H1 (cell line): ENCODE measurements at regions not wholly inside any gene's neighbourhood (a gene's known extent, or its start where the extent isn't known, plus 50 kb on each side); places are given as distances from the start of the nearest gene placed in this dataset.

Source experiments
- CTCF ChIA-PET: fragments of 300-600 bp; sonication (Branson Sonifier 250); formaldehyde crosslinking; loops from one replicate; lab custom pipeline; 2021; ENCODE audit not compliant: partially characterized antibody; lab: Charles Lee
- POLR2A ChIA-PET: fragments of 300-600 bp; sonication (Branson Sonifier 250); formaldehyde crosslinking; loops from one replicate; lab custom pipeline; 2021; ENCODE audit warnings: inconsistent platforms; ENCODE audit not compliant: partially characterized antibody; lab: Charles Lee
- DNase-seq, 2 experiments: peaks; one replicate each; pipeline versions ENCODE4 v3.0.0 to v3.0.0-alpha.2; 2010 to 2022; ENCODE audit warnings: low spot score in 2 of 2, low read depth in 1 of 2, mixed read lengths in 1 of 2
- FAIRE-seq: peaks from 2 replicates; lab custom pipeline; 2011; peaks lifted over from hg19 to GRCh38; lab: Jason Lieb, UNC
- H2AFZ ChIP-seq: 2 replicates; pipeline ENCODE4 v1.8.1; 2012; ENCODE audit warnings: low read length, inconsistent platforms
- H2AK5ac ChIP-seq: 2 replicates; pipeline ENCODE4 v1.6.1; 2013; ENCODE audit warnings: low read depth, low read length
- H2BK120ac ChIP-seq: replicated peaks from 2 replicates; pipeline ENCODE3; 2013; ENCODE audit warnings: low read depth, low read length, inconsistent platforms
- H2BK12ac ChIP-seq: 2 replicates; pipeline ENCODE4 v1.6.1; 2013; ENCODE audit warnings: low read depth, low read length
- H2BK15ac ChIP-seq: 2 replicates; pipeline ENCODE4 v1.6.1; 2013; ENCODE audit warnings: low read length
- H2BK20ac ChIP-seq: 2 replicates; pipeline ENCODE4 v1.6.1; 2013; ENCODE audit warnings: low read length
- H2BK5ac ChIP-seq: 2 replicates; pipeline ENCODE4 v1.6.1; 2013; ENCODE audit warnings: low read depth, low read length
- H3K14ac ChIP-seq: 2 replicates; pipeline ENCODE4 v1.6.1; 2013; ENCODE audit warnings: inconsistent platforms; ENCODE audit not compliant: insufficient read length
- H3K18ac ChIP-seq: 2 replicates; pipeline ENCODE4 v1.6.1; 2013; ENCODE audit warnings: low read length; ENCODE audit errors: extremely low read depth
- H3K23ac ChIP-seq: 2 replicates; pipeline ENCODE4 v1.6.1; 2013; ENCODE audit warnings: inconsistent platforms; ENCODE audit not compliant: insufficient read length
- H3K23me2 ChIP-seq: 2 replicates; pipeline ENCODE4 v1.6.1; 2013; ENCODE audit warnings: low read depth, low read length
- H3K27ac ChIP-seq: 2 replicates; pipeline ENCODE4 v1.6.1; 2011; ENCODE audit warnings: low read depth, low read length, inconsistent platforms
- H3K27me3 ChIP-seq, 4 experiments: replicated peaks in 1 of 4; 1 replicate in 1 of 4; 2 replicates in 3 of 4; pipeline versions ENCODE4 v1.6.1 to v1.8.1; 2011 to 2013; ENCODE audit warnings: low read length in 3 of 4, mild to moderate bottlenecking in 3 of 4, inconsistent platforms in 2 of 4, mixed read lengths in 2 of 4, moderate library complexity in 1 of 4; ENCODE audit not compliant: control insufficient read depth in 3 of 4, insufficient read depth in 3 of 4; ENCODE audit errors: extremely low read depth in 1 of 4
- H3K36me3 ChIP-seq, 4 experiments: 2 replicates each; pipeline versions ENCODE4 v1.6.1 to v1.8.1; 2011 to 2013; ENCODE audit warnings: mild to moderate bottlenecking in 4 of 4, low read length in 3 of 4, moderate library complexity in 2 of 4, control low read depth in 1 of 4, inconsistent platforms in 1 of 4; ENCODE audit not compliant: insufficient read depth in 4 of 4, control insufficient read depth in 2 of 4
- H3K4ac ChIP-seq: replicated peaks from 2 replicates; pipeline ENCODE3; 2013; ENCODE audit warnings: low read length, low read depth, mixed read lengths, inconsistent platforms; ENCODE audit not compliant: insufficient read length
- H3K4me1 ChIP-seq, 4 experiments: replicated peaks in 1 of 4; 1 replicate in 1 of 4; 2 replicates in 3 of 4; pipeline versions ENCODE4 v1.6.1 to v1.8.1; 2011 to 2013; ENCODE audit warnings: low read length in 3 of 4, inconsistent platforms in 2 of 4, mixed read lengths in 1 of 4; ENCODE audit not compliant: insufficient read depth in 4 of 4, control insufficient read depth in 3 of 4
- H3K4me2 ChIP-seq, 2 experiments: 2 replicates each; pipeline versions ENCODE4 v1.6.1 to v1.8.1; 2011 to 2013; ENCODE audit warnings: low read depth in 2 of 2, low read length in 2 of 2, control low read depth in 1 of 2, inconsistent platforms in 1 of 2, mild to moderate bottlenecking in 1 of 2; ENCODE audit not compliant: insufficient read depth in 1 of 2
- H3K4me3 ChIP-seq, 4 experiments: fragments of 200-600, 300-600 bp in 1 of 4; sonication (generic), shearing (Covaris generic), sonication (Bioruptor Twin) in 1 of 4; 2 replicates each; pipeline versions ENCODE4 v1.5.1 to v1.8.1; 2011 to 2016; ENCODE audit warnings: low read length in 4 of 4, low read depth in 3 of 4, control low read depth in 2 of 4, inconsistent platforms in 2 of 4, mild to moderate bottlenecking in 2 of 4, mixed read lengths in 1 of 4, moderate library complexity in 1 of 4; ENCODE audit not compliant: insufficient read depth in 2 of 4; ENCODE audit errors: extremely low read depth in 1 of 4
- H3K56ac ChIP-seq: replicated peaks from 2 replicates; pipeline ENCODE3; 2013; ENCODE audit warnings: low read depth, mild to moderate bottlenecking, mixed read lengths, low read length, inconsistent platforms; ENCODE audit not compliant: insufficient read length
- H3K79me1 ChIP-seq: 2 replicates; pipeline ENCODE4 v1.6.1; 2013; ENCODE audit warnings: low read depth, low read length, control low read depth
- H3K79me2 ChIP-seq, 2 experiments: 2 replicates each; pipeline versions ENCODE4 v1.6.1 to v1.8.1; 2012 to 2013; ENCODE audit warnings: low read length in 2 of 2, mild to moderate bottlenecking in 2 of 2, inconsistent platforms in 1 of 2; ENCODE audit not compliant: insufficient read depth in 2 of 2, control insufficient read depth in 1 of 2
- H3K9ac ChIP-seq, 4 experiments: replicated peaks in 1 of 4; 1 replicate in 1 of 4; 2 replicates in 3 of 4; pipeline versions ENCODE4 v1.6.1 to v1.8.1; 2011 to 2013; ENCODE audit warnings: low read depth in 3 of 4, low read length in 3 of 4, control low read depth in 2 of 4, mild to moderate bottlenecking in 2 of 4, moderate library complexity in 2 of 4, inconsistent platforms in 1 of 4; ENCODE audit errors: extremely low read depth in 1 of 4
- H3K9me3 ChIP-seq, 2 experiments: 2 replicates each; pipeline versions ENCODE4 v1.6.1 to v1.8.1; 2012 to 2013; ENCODE audit warnings: mild to moderate bottlenecking in 2 of 2, moderate library complexity in 2 of 2, control low read depth in 1 of 2, inconsistent platforms in 1 of 2, low read depth in 1 of 2, low read length in 1 of 2, mixed read lengths in 1 of 2; ENCODE audit not compliant: insufficient read depth in 2 of 2
- H4K20me1 ChIP-seq, 2 experiments: replicated peaks in 1 of 2; 2 replicates each; pipeline versions ENCODE3 to v1.8.1; 2011 to 2013; ENCODE audit warnings: inconsistent platforms in 2 of 2, low read length in 2 of 2, mild to moderate bottlenecking in 1 of 2; ENCODE audit not compliant: insufficient read depth in 2 of 2, control insufficient read depth in 1 of 2
- H4K5ac ChIP-seq: 2 replicates; pipeline ENCODE4 v1.6.1; 2013; ENCODE audit warnings: low read length, low read depth, mixed read lengths, inconsistent platforms; ENCODE audit not compliant: insufficient read length
- H4K8ac ChIP-seq: 2 replicates; pipeline ENCODE4 v1.8.0; 2013; ENCODE audit warnings: mild to moderate bottlenecking, moderate library complexity, low read length, inconsistent platforms; ENCODE audit not compliant: insufficient read depth; ENCODE audit errors: extremely low read depth
- H4K91ac ChIP-seq: replicated peaks from 2 replicates; pipeline ENCODE3; 2013; ENCODE audit warnings: low read length, mixed read lengths, inconsistent platforms; ENCODE audit not compliant: insufficient read length
- CHD1 ChIP-seq: IDR thresholded peaks from 2 replicates; pipeline ENCODE4 v1.6.1; 2012; ENCODE audit warnings: low read depth, low read length, improper control_type of control experiment
- PHF8 ChIP-seq: fragments of 200-600 bp; sonication (generic); conservative IDR thresholded peaks from 2 replicates; pipeline ENCODE4 v1.7.1; 2012; ENCODE audit warnings: low read depth, mild to moderate bottlenecking, inconsistent platforms, low read length, moderate library complexity
- RFX5 ChIP-seq: IDR thresholded peaks from 2 replicates; pipeline ENCODE4 v1.6.1; 2011; ENCODE audit warnings: low read depth, low read length, improper control_type of control experiment, borderline replicate concordance
- ZNF274 ChIP-seq: IDR thresholded peaks from 2 replicates; pipeline ENCODE4 v1.7.0; 2012; ENCODE audit warnings: low read length, borderline replicate concordance; ENCODE audit errors: extremely low read depth
- WGBS, 2 experiments: shearing (Covaris generic) in 1 of 2; methylation state at CpG; one replicate each; pipeline versions ENCODE4 v1.1.6 to v1.1.7; 2013 to 2015; ENCODE audit warnings: low lambda C conversion rate in 2 of 2, mixed read lengths in 2 of 2, inconsistent platforms in 1 of 2, low coverage in 1 of 2, missing lambda C conversion rate in 1 of 2; ENCODE audit not compliant: insufficient replicate concordance in 2 of 2, insufficient coverage in 1 of 2, insufficient read length in 1 of 2; ENCODE audit errors: extremely low coverage in 1 of 2, missing lambda C conversion rate in 1 of 2; 5-methylcytosine and 5-hydroxymethylcytosine counted together
- TF ChIP-seq, protein P1 (sequence below): IDR thresholded peaks from 2 replicates; pipeline ENCODE4 v1.6.1; 2011; ENCODE audit warnings: low read length, improper control_type of control experiment
- TF ChIP-seq, protein P2 (sequence below): IDR thresholded peaks from 2 replicates; pipeline ENCODE4 v1.6.1; 2011; ENCODE audit warnings: low read depth, mild to moderate bottlenecking, low read length; ENCODE audit not compliant: insufficient read depth

- FAIRE-seq (no peak), DNase-seq (no peak)
- Histone ChIP-seq H4K20me1 (no peaks in the 10 kb centered on the region), H2BK15ac (no peak overlapping the region), H2BK120ac (no peak overlapping the region), H3K27me3 (no peaks in the 10 kb centered on the region; a peak in 1 of 7 replicates), H3K36me3 (no peaks in the 10 kb centered on the region), H3K18ac (no peak overlapping the region), H3K27ac (no peak overlapping the region), H3K23me2 (no peaks in the 10 kb centered on the region), H3K56ac (no peak overlapping the region), H3K14ac (no peak overlapping the region), H2AK5ac (no peak overlapping the region), H2BK20ac (no peak overlapping the region), H3K9ac (no peak overlapping the region), H3K4ac (no peak overlapping the region), H3K4me2 (no peak overlapping the region), H4K8ac (no peak overlapping the region), H2AFZ (no peak overlapping the region), H3K23ac (no peak overlapping the region), H3K9me3 (no peaks in the 10 kb centered on the region), H3K79me2 (no peaks in the 10 kb centered on the region), H2BK12ac (no peak overlapping the region), H3K4me3 (no peak overlapping the region), H3K79me1 (no peaks in the 10 kb centered on the region), H2BK5ac (no peak overlapping the region), H4K91ac (no peak overlapping the region), H4K5ac (no peak overlapping the region), H3K4me1 (peaks cover 0 to under 1% (median 0%) of the 10 kb centered on the region in 4 experiments; a peak in 1 of 7 replicates)
- 94% methylated on average over 1 of the region's 1 CpG; no CpG with 5 or more reads in 1 of the 2 experiments for WGBS, 2 experiments
- POLR2A ChIA-PET = no interaction called here
- TF ChIP-seq ZNF274 = no peak
- TF ChIP-seq CHD1 = no peak
- no peak for TF ChIP-seq RFX5
- TF ChIP-seq PHF8 = no peak
- TF ChIP-seq, protein P1, sequence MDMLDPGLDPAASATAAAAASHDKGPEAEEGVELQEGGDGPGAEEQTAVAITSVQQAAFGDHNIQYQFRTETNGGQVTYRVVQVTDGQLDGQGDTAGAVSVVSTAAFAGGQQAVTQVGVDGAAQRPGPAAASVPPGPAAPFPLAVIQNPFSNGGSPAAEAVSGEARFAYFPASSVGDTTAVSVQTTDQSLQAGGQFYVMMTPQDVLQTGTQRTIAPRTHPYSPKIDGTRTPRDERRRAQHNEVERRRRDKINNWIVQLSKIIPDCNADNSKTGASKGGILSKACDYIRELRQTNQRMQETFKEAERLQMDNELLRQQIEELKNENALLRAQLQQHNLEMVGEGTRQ = no peak
- TF ChIP-seq, protein P2, sequence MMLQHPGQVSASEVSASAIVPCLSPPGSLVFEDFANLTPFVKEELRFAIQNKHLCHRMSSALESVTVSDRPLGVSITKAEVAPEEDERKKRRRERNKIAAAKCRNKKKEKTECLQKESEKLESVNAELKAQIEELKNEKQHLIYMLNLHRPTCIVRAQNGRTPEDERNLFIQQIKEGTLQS = no peak
- CTCF ChIA-PET = interaction anchor here (1.4 to 1.7 kb wide), 2 partner anchors 8 to 10 kb away, joined by 6 to 7 read pairs; no protein-coding TSS in a partner anchor
Measured at GRCh38 chr5:91449083-91449482, 66.0 kb upstream of the ARRDC3 start.
